HG03354 (cell line): ENCODE measurements at regions not wholly inside any gene's neighbourhood (a gene's known extent, or its start where the extent isn't known, plus 50 kb on each side); places are given as distances from the start of the nearest gene placed in this dataset.

Experiments used
- ATAC-seq: cut with Tn5 transposase; IDR thresholded peaks from one replicate; pipeline ENCODE4 v1.9.1; 2021; ENCODE audit warnings: mild to moderate bottlenecking; ENCODE audit not compliant: unreplicated experiment, poor library complexity, severe bottlenecking

DNA sequence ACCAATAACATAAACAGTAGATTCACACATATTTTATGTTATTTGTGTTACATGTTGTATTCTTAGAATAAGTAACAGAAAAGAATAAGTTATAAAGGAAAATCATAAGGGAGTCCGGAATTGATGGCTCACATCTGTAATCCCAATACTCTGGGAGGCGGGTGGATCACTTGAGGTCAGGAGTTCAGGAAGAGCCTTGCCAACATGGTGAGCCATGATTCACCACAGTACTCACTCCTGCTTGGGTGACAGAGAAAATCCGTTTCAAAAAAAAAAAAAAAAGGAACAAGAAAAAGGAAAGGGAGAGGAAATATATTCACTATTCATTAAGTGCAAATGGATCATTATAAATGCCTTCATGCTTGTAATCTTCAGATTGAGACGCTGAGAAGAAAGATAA is 533.3 kb upstream of the CDH9 start:
- ATAC-seq, result no peak

DNA sequence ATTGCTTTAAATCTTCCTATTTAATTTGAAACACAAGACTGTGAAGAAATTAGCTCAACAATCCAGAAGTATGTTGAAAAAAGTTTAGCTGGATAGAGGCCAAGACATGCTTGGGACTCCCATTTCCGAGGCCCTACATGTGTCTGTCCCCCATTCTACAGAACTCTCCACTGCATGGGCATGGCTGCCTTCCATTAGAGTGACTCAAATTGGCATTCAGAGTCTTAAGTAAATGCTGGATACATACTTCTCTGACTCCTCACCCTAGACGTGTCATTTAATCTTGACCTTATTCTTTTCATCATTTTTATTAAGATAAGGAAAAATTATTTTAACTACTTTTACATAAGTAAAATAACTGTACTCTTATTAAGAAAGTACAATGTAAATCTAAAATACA is 530.4 kb upstream of the CDH9 start:
- ATAC-seq, result no peak

DNA sequence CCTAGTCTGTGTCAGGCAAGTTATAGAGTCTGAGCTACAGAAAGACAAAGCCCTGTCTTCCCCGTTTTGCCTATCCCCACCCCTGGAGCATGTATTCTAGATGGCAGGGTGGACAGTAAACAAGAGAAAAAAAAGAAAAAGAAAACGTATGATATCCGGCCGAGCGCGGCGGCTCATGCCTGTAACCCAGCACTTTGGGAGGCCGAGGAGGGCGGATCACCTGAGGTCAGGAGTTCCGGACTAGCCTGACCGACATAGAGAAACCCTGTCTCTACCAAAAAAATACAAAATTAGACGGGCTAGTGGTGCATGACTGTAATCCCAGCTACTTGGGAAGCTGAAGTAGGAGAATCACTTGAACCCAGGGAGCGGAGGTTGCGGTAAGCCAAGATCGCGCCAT is 523.0 kb upstream of the CDH9 start:
- ATAC-seq, result no peak

DNA sequence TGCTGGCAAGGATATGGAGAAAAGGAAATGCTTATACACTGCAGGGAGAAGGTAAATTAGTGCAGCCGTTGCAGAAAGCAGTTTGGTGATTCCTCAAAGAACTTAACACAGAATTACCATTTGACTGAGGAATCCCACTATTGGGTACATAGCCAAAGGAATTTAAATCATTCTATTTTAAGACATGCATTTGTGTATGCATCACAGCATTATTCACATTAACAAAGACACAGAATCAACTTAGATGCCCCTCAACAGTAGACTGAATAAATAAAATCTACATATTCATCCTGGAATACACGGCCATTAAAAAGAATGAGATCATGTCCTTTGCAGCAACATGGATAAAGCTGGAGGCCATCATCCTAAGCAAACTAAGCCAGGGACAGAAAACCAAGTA is 510.1 kb upstream of the CDH9 start:
- ATAC-seq, result no peak

DNA sequence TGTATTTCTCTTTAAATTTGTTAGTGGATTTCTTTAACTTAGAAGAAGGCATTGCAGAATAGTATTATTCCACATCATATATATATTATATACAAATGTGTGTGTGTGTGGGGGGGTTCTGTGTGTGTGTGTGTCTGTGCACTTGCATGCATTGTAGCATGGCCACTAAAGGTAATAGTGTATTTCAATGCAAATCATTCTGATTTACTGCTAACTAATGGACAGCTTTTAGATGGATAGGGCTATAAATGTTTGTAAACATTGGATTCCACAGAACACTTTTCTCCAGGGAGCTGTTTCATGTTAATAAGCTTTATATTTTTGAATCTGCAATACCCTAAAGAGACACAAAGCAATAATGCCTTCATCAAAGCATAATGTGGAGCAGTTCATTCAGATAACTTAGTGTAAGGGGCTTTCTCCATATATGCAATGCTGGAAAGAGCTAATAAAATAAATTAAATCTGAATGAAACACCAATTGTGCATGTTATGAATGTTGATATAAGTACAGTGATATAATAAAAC is 496.7 kb upstream of the CDH9 start:
- no peak for ATAC-seq

DNA sequence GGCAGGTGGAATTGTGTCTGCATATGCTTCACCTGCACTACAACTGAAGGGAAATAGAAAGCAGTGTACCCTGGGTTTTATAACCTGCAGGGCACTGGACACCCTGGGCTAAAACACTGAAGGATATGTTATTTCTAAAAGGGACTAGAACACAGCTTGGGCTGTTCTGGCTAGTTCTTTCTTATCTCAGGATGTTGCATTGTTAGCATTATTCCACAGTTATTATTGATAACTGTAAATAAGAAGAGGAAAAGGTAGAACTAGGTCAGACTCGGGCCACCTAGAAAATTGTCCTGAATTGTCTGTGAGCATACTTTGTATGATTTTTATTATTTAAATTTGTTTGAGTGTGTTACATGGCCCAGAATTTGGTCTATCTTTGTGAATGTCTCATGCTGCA is 493.9 kb upstream of the CDH9 start:
- no peak for ATAC-seq

DNA sequence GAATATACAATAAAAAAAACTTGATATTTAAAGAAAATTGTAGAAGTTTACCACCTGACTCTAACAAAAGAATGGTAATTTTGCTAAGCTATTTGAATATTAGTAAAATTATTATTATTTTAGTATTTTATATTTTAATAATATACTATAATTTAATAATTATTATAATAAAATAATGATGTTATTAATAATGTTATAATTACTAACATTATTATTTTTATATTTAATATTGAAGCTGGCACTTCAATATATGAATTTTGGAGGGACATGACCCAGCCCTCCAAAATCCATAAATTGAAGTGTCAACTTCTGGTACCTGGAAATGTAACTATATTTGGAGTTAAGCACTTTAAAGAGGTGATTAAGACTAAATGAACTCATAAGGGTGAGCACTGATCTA is 486.1 kb upstream of the CDH9 start:
- no peak for ATAC-seq

DNA sequence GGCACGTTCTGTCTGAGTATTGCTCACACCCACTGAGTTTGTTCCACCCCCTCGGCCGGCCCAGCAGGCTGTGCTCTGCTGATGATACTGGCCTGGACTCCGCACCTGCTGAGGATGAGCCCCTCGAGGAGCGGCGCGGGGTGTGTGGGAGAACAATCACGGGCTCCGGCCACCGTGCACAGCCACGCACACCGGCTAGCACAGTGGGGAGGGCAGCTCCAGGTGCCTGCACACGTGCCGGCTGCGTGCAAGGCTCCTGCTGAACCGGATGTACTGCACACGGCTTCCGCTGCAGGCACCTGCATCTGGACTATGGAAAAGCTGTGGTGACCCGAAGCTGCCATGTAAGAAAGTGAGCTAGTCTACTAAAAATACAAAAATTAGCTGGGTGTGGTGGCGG is 485.2 kb upstream of the CDH9 start:
- no peak for ATAC-seq

DNA sequence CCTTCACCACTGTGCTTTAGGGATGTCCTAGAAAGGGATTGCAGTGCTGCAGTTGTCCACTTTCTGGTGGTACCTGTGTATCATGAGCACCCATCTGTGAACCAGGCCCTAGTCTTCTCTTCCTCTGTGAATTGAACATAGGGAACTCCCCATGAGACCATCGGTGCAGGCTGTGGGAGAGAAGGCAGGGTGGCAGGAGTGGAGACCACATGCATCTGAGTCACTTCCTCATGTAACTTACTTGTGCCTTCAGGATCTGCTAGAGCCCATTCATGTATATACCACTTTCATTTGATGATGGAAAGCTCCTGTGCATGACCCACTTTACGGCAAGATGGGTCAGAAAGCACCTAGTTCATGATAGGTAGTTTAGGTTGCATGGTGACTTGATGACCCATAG is 478.1 kb upstream of the CDH9 start:
- no peak for ATAC-seq

DNA sequence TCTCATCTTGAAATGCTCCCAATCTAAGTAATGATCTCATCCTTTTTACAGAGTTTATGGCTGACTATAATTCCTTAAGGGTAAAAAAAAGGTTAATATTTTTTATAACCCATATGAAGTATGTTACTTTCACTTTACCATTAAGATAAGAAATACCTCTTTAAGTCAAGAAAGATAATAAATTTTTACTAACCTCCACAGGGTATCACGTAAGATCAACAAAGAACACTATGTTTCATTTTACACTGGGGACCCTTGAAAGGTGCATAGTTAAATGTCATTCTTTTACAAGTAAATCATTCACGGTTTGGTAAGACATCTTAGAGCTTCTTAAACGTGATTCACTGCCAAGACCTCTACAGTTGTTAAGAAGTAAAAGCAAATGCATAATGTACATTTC is 472.7 kb upstream of the CDH9 start:
- no peak for ATAC-seq

DNA sequence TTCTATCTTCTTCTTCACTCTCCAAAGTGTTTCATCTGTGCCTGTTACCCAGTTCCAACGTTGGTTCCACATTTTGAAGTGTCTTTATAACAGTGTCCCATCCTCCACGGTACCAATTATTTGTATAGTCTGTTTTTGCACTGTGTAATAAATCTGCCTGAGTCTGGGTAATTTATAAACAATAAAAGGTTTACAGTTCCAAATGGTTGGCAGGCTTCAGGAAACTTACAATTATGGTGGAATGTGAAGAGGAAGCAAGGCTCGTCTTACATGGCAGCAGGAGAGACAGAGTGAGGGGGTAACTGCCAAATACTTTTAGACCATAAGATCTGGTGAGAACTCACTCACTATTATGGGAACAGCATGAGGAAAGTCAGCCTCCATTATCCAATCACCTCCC is 465.4 kb upstream of the CDH9 start:
- ATAC-seq, result no peak

DNA sequence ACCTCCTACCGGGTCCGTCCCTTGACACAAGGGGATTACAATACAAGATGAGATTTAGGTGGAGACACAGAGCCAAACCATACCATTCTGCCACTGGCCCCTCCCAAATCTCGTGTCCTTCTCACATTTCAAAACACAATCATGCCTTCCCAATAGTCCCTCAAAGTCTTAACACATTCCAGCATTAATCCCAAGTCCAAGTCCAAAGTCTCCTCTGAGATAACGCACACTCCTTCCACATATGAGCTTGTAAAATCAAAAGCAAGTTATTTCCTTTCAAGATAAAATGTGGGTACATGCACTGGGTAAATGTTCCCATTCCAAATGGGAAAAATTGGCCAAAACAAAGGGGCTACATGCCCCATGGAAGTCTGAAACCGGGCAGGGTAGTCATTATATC is 463.9 kb upstream of the CDH9 start:
- no peak for ATAC-seq

DNA sequence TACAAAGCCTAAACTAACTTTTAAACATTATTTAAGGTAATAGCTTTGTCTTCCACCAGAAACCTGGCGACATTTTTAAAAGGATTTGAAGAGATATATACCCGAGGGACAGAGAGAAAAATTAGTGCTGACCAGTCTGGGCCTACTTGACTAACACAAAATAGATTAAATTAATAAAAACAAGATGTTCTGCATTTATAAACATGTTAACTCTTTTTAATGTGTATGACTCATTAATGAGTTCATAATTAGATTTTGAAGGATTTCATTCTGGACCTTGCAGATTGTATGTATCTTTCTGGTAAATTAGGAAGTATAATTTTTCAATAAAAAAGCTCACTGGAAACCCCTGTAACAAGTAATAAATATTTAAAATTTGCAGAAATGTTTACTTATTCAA is 459.1 kb upstream of the CDH9 start:
- ATAC-seq, result no peak

DNA sequence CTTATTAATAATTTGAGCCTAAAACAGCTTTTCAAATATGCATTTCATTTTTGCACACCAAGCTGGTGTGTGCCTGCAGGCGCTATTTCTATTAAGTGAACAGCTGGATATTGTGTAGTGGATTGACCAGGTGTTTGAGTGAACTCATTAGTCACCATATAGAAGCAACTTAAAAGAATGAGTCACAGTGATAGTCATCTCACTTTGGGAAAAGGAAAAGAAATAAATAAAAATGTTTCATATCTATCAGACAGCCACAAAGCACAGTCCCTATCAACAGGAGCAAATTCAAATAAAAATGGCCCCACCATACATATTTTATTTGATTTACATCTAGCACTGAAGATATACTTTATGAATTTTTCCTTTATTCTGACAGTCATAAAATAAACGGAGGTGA is 456.5 kb upstream of the CDH9 start:
- ATAC-seq, result no peak

DNA sequence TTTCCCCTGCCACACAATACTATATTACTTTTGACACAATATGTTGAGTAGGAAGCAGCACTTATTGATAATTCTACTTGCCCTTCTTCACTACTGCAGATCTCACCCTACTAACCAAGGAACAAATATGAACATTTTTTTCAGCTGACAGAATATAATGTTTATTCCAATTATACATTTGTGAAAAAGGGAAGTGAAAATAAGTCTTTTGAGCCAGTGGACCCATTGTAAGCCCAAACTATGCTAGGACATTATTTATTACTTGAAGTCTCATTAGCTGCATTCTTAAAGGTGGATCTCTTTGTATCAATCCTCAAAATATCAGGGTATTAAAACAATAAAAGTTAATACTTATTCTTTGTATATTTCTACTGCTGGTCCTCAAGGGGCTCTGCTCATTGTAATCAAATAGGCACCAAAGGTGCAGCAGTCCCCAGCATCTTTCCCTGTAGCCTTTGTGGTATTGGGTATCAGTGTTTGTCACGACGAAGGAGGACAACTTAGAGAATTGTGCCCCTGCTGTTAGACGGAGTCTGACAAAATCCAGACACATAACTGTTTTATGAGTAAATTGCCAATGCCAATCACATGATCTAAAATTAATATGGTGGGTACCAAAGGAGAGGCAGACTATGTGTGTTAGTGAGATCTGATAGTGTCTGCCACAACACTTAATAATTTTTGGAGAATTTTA is 453.5 kb upstream of the CDH9 start:
- ATAC-seq, result no peak

DNA sequence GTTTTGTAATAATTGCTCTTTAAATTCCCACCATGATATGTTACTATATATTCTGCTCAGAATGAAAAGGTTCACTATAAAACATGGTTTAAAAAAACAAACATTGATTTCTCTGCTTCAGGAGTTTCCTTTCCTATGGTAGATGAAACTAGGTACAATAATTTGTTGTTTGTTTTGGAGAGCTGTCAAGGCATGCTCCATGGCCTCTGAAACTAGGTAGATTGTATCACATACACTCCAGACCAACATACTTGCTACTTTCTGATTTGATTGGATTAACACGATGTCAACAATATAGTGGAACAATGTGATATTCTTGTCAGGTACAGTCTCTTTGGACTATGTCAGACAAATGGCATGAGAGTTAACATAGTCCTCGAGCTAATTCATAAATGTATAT is 452.7 kb upstream of the CDH9 start:
- no peak for ATAC-seq

DNA sequence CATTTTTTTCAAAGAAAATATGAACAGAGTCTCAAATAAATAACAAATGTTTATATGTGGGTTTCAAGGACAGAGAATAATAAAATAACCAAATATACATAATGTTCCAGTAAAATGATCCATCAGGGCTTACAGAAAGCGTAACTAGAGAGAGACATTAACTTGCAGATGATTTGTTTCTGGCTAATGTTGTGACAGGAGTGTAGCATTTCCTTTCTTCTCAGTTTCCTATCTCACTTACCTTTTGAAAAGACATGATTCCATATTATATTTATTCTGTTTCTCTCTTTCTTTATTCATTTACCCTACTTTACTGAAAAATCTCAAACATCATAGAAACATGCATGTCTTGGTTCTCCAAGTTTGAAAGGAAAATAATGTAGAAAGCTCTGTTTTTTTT is 451.3 kb upstream of the CDH9 start:
- ATAC-seq, result no peak

DNA sequence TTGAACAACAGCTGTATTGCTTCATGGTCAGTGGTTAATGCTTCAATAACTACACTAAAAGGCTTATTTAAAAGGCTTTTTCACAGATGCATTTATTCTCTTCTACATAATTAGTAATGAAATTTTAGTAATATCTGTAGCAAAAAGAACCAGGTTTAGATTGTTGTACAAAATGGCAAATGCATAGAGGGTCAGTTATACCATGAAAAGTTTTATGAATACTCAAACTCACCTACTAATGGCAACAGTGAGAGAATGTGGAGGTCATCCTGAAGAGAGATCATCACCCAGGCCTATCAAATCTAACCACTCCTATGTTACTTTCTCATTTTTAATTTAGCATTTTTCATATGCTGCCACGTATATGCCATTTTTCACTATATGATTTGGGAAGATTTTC is 444.3 kb upstream of the CDH9 start:
- no peak for ATAC-seq

DNA sequence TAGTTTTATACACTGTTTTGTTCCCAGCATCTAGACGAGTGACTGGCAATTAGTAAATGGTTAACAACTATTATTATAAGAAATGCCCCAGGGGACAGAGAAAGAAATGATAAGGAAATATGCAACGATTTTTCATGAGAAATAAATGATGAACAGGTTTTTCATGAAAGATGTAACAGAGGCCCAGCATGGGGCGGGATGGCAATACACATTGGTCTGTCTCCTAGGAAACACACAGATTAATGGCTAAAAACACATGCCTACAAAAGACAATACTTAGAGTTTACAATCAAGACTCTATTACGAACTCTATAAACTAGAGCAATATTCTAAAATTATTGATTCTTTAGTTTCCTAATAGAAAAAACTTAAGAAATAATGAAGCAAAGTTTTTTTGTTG is 441.5 kb upstream of the CDH9 start:
- no peak for ATAC-seq

DNA sequence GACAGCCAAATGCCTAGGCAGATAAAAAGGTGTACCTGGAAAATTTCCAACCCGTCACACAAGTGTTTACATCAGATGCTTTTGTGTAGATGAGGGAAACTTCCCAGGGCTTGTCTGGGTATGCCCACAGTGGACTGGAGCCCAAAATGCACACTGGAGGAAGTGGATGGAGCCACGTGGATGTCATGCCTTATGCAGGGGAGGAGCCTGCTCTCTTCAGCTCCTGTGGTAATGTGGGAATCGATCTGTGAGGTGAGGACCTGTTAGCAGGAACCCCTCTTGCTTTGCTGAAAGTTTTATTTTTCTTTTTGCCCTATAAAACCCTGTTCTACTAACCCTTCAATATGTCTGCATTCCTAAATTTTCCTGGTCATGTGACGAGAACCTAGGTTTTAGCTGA is 439.2 kb upstream of the CDH9 start:
- no peak for ATAC-seq

DNA sequence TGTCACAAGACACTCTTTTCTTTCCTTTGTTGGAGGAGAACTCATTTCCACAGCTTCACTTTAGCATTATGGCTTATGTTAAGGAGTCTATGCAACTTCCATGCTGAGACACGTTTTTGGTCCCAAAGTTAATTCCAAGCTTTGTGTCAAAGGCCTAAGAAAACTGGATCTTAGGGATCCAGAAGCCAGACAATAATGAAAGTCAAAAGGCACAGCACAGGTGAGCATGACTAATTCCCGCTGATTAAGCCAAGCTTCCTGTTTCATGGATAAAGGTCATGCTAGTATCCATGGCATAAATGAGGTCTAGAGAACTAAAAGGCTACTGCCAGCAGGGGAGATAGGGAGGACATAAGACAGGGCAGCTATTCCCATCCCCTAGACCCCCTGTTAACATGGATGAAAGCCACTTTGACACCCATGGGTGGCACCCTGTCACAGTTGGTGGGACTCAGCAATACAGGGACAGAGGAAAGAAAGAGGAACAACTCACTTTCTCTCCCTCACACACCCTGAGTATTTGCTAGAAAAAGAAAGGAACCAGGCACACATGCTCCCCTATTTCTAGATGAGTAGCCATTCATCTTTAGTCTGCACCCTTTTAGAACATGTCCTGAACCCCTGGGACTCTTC is 438.1 kb upstream of the CDH9 start:
- ATAC-seq, result no peak

DNA sequence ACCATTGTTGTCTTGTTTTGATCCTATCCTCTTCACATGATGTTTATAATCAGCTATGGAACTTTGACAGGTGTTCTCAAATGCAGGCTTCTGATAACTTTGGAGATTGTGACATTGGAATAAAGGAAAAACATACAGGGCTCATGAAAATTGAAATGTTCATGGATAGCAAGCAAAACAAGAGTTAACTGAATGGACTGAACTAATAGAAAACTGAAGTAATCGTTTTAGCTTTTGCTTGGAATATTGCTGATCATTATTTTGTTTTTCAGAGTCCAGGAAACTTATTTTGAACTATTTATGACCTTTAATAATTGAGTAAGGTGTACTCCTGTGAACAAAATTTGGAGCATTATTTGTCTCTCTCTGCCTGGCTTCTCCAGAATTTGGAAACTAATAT is 436.7 kb upstream of the CDH9 start:
- ATAC-seq, result no peak
